ENCODE measurements at regions not wholly inside any gene's neighbourhood (a gene's known extent, or its start where the extent isn't known, plus 50 kb on each side); places are given as distances from the start of the nearest gene placed in this dataset.
"Not testable (repeated sequence)": the region's sequence is repeated elsewhere in the genome, so short reads cannot be mapped to it uniquely, and the experiment has no call there.

DNA sequence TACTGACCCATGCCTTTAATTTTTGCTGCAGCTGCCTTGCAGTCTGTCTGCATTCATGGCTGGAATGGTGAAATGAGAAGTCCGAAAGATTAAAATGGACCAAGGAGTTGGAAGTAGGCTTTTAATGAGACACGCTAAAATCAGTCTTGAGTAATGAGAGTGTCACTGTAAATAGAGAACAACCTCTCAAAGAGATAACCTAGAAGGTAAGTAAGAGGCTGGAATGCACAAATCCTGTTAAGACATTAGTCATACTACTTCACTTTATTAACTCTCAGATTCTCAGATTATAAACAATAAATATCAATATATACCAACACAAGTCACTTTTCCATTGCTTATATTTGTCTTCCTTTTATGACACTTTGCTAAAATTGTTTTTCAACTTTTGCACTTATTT lies 880.6 kb upstream of the C9orf72 start:
- H3K4me3 ChIP-seq (ENCODE audit: low read depth, low read length): no peak overlapping the region
- TF ChIP-seq, protein P1, sequence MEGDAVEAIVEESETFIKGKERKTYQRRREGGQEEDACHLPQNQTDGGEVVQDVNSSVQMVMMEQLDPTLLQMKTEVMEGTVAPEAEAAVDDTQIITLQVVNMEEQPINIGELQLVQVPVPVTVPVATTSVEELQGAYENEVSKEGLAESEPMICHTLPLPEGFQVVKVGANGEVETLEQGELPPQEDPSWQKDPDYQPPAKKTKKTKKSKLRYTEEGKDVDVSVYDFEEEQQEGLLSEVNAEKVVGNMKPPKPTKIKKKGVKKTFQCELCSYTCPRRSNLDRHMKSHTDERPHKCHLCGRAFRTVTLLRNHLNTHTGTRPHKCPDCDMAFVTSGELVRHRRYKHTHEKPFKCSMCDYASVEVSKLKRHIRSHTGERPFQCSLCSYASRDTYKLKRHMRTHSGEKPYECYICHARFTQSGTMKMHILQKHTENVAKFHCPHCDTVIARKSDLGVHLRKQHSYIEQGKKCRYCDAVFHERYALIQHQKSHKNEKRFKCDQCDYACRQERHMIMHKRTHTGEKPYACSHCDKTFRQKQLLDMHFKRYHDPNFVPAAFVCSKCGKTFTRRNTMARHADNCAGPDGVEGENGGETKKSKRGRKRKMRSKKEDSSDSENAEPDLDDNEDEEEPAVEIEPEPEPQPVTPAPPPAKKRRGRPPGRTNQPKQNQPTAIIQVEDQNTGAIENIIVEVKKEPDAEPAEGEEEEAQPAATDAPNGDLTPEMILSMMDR (IDR thresholded peaks at IDR 0.05; ENCODE audit: borderline replicate concordance, insufficient read depth, low read depth, low read length): no peak

DNA sequence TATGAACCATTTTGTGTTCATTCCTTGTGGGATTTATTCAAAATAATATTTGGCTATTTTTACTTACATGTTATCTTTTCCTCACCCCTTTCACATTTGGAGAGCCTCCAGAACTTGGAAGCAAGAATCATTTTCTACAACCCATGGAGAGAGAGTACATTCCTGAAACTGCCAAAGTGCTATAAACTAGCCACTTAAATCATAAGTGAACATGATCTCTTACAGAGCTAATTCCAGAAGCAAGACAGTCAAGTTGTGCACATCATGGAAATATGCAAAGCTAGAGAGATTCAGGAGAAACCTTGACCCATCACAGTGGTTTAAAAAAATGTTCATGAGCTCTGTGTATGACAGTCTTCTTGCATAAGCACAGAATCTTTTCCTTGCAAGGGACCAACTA lies 883.6 kb upstream of the C9orf72 start:
- no peak overlapping the region for H3K4me3 ChIP-seq (ENCODE audit: low read depth, low read length)
- TF ChIP-seq, protein P1 (IDR thresholded peaks at IDR 0.05; ENCODE audit: borderline replicate concordance, insufficient read depth, low read depth, low read length): no peak

DNA sequence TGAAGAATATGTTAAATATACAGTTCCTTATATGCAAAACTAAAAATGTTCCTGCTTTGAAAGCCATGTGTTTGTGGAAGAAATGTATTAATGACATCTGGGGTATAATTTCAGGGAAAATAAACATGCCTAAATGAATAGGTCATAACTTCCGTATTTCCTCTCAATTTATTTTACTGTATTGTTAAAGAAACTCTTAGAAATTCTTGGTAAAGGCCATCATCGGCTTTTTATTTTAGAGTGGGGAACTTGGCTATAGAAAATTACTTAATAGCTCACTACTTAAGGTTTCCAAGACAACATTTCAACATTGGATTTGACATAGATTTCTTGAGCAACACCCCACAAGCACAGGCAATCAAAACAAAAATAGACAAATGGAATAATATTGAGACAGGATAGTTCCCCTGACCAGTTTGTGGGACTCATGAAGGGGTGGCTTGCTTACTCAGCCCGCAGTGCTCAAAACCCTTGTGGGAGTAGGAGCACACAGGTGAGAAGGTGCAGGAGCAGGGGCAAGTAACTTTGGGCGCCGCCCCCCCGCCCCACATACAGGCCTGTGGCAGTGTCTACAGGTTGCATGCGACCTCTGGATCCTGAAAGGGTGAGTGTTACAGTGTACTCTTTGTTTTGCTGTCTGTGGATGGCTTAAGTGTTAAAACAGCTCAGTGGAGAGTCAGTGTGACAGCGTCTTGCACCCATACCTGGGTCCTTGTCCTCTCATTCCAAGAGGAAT lies 891.4 kb upstream of the C9orf72 start:
- TF ChIP-seq, protein P1 (IDR thresholded peaks at IDR 0.05; ENCODE audit: borderline replicate concordance, insufficient read depth, low read depth, low read length): no peak
- no peak overlapping the region for H3K4me3 ChIP-seq (ENCODE audit: low read depth, low read length)

DNA sequence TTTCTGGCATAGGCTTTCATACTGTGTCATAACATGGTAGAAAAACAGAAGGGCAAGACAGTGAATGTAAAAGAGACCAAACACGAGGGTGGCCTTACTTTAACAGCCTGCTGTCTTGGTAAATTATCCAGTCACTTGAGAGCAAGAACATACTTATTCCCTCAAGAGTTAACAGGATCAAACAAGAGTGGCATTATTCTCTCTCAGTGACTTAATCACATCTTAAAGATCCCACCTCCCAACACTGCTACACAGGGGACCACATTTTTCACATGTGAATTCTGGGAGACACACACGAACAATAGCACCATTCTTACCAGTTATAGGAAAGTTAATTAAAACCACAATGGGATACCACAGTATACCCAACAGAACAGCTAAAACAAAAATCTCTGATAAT lies 898.0 kb upstream of the C9orf72 start:
- no peak overlapping the region for H3K4me3 ChIP-seq (ENCODE audit: low read depth, low read length)
- TF ChIP-seq, protein P1 (IDR thresholded peaks at IDR 0.05; ENCODE audit: borderline replicate concordance, insufficient read depth, low read depth, low read length): no peak

DNA sequence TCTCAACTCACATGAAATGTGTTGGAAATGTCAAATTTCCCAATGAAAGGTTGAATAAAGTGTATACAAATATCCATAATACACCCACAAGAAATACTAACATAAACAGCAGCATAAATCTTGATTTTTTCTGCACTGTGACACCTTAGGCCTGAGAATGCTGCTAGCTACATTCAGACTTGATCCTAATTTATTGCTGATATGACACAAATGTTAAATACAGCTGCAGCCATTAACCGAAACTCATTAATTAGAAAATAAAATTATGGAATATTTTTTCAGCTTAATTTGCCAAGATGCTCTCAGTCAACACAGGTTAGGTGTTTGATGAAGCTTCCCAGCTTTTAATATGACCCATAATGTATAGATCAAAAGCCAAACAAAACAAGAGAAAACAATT lies 914.3 kb upstream of the C9orf72 start:
- H3K4me3 ChIP-seq (ENCODE audit: low read depth, low read length): no peak overlapping the region
- TF ChIP-seq, protein P1 (IDR thresholded peaks at IDR 0.05; ENCODE audit: borderline replicate concordance, insufficient read depth, low read depth, low read length): no peak

DNA sequence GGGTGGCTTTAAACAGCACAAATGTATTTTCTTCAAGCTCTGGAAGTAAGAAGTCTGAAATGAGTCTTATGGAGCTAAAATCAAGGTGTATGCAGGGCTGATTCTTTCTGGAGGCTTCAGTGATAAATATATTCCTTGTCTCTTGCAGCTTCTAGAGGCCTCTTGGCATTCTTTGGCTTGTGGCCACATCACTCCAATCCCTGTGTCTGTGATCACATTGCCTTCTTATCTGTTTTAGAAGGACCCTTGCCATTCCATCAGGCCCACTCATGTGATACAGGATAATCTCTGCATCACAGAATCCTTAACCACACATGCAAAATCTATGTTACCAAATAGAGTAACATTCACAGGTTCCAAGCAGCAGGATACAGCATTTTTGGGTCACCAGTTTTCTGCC lies 917.8 kb upstream of the C9orf72 start:
- TF ChIP-seq, protein P1 (IDR thresholded peaks at IDR 0.05; ENCODE audit: borderline replicate concordance, insufficient read depth, low read depth, low read length): no peak
- H3K4me3 ChIP-seq (ENCODE audit: low read depth, low read length): no peak overlapping the region

DNA sequence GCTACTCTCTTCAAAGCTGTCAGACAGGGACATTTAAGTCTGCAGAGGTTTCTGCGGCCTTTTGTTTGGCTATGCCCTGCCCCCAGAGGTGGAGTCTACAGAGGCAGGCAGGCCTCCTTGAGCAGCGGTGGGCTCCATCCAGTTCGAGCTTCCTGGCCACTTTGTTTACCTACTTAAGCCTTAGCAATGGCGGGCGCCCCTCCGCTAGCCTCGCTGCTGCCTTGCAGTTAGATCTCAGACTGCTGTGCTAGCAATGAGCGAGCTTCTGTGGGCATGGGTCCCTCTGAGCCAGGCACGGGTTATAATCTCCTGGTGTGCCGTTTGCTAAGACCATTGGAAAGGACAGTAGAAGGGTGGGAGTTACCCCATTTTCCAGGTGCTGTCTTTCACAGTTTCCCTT lies 924.9 kb upstream of the C9orf72 start:
- H3K4me3 ChIP-seq (ENCODE audit: low read depth, low read length): not testable (repeated sequence)

Measured in GM12875 (cell line).